ENCODE measurements at regions not wholly inside any gene's neighbourhood (a gene's known extent, or its start where the extent isn't known, plus 50 kb on each side); places are given as distances from the start of the nearest gene placed in this dataset.

DNA sequence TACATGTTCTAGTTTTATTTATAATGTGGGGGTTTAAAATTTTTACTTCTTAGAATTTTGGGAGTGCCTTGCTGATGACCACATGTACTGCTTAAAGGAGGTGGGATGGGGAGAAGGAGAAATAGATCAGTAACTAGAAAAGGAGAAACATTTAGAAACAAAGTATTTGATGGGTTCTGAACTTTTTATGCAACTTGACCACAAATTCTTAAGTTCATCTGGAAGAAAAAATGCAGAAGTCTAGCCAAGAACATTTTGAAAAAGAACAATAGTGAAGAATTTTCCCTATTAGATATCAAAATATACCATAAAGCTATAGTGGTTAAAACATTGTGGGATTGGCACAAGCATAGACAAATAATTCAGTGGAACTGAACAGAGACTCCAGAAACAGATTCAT, 73.3 kb upstream of the AMPD3 start:
- FAIRE-seq (no peak), DNase-seq (no peak)
- Histone ChIP-seq H3K4me1 (ENCODE audit: control insufficient read depth in 3 of 3, insufficient read depth in 2 of 3, low read depth in 1 of 3, low read length in 2 of 3) (no peaks in the 10 kb centered on the region), H3K27ac (ENCODE audit: low read depth in 1 of 3, low read length in 2 of 3) (no peak overlapping the region), H3K4me3 (ENCODE audit: low read depth in 1 of 3, low read length in 3 of 3) (no peak overlapping the region), H3K36me3 (ENCODE audit: control insufficient read depth in 3 of 3, insufficient read depth in 2 of 3, low read depth in 1 of 3, low read length in 3 of 3) (no peaks in the 10 kb centered on the region), H3K9me3 (ENCODE audit: control insufficient read depth in 2 of 2, insufficient read depth in 1 of 2, low read depth in 1 of 2, low read length in 1 of 2) (no peaks in the 10 kb centered on the region), H3K27me3 (ENCODE audit: control insufficient read depth in 3 of 3, insufficient read depth in 3 of 3, low read length in 3 of 3) (no peaks in the 10 kb centered on the region)

DNA sequence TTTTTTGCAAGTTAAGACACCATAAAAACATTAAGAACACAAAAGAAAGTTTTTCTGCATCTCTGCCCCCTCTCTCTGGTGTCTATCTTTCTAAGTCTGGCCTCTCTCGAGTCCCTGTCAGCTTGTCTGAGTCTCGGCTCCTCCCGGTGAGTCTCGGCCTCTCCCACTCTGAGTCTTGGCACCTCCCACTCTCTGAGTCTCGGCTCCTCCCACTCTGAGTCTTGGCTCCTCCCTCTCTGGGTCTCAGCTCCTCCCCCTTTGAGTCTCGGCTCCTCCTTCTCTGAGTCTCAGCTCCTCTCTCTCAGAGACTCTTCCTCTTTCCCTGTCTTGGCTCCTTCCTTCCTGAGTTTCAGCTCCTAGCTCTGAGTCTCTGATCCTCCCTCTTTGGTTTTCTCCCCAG, 72.5 kb upstream of the AMPD3 start:
- FAIRE-seq, result no peak
- WGBS, 3 donors, result 64 to 81% (median 74%) methylated on average over 6 of the region's 6 CpGs
- no peaks in the 10 kb centered on the region for H3K9me3 ChIP-seq (ENCODE audit: control insufficient read depth in 2 of 2, insufficient read depth in 1 of 2, low read depth in 1 of 2, low read length in 1 of 2)
- no peak overlapping the region for H3K4me3 ChIP-seq (ENCODE audit: low read depth in 1 of 3, low read length in 3 of 3)
- no peaks in the 10 kb centered on the region for H3K27me3 ChIP-seq (ENCODE audit: control insufficient read depth in 3 of 3, insufficient read depth in 3 of 3, low read length in 3 of 3)
- peak in 1 of 2 donors; percentile 23 for DNase-seq
- peaks cover 0 to 4% (median 0%) of the 10 kb centered on the region in 3 donors for H3K4me1 ChIP-seq (ENCODE audit: control insufficient read depth in 3 of 3, insufficient read depth in 2 of 3, low read depth in 1 of 3, low read length in 2 of 3)
- H3K27ac ChIP-seq (ENCODE audit: low read depth in 1 of 3, low read length in 2 of 3), result no peak overlapping the region
- H3K36me3 ChIP-seq (ENCODE audit: control insufficient read depth in 3 of 3, insufficient read depth in 2 of 3, low read depth in 1 of 3, low read length in 3 of 3), result no peaks in the 10 kb centered on the region

DNA sequence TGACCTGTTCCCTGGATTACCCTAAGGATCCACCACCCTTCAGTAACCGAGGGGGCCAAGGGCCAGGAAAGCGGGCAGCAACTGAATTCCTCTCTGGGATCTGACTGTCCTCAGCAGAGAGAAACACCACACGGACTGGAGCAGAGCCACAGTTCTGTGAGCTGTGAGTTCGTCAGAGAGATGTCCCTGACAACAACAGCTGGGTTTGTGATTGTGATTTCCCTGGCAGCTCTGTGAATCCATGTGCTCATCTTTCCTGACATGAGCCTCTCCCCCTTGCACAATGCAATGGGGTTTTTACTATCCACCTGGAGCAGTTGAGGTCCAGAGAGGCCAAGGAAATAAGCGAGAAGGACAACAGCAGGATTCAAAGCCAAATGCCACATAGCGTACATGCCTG, 69.4 kb upstream of the AMPD3 start:
- Histone ChIP-seq H3K4me1 (ENCODE audit: control insufficient read depth in 3 of 3, insufficient read depth in 2 of 3, low read depth in 1 of 3, low read length in 2 of 3) (peaks cover 0 to 17% (median 3%) of the 10 kb centered on the region in 3 donors), H3K36me3 (ENCODE audit: control insufficient read depth in 3 of 3, insufficient read depth in 2 of 3, low read depth in 1 of 3, low read length in 3 of 3) (no peaks in the 10 kb centered on the region), H3K9me3 (ENCODE audit: control insufficient read depth in 2 of 2, insufficient read depth in 1 of 2, low read depth in 1 of 2, low read length in 1 of 2) (no peaks in the 10 kb centered on the region), H3K4me3 (ENCODE audit: low read depth in 1 of 3, low read length in 3 of 3) (no peak overlapping the region), H3K27me3 (ENCODE audit: control insufficient read depth in 3 of 3, insufficient read depth in 3 of 3, low read length in 3 of 3) (no peaks in the 10 kb centered on the region), H3K27ac (ENCODE audit: low read depth in 1 of 3, low read length in 2 of 3) (peak overlapping the region in 1 of 3 donors; percentile 46)
- DNase-seq (no peak), FAIRE-seq (no peak)
- 71 to 78% (median 73%) methylated on average over 6 of the region's 6 CpGs for WGBS, 3 donors

DNA sequence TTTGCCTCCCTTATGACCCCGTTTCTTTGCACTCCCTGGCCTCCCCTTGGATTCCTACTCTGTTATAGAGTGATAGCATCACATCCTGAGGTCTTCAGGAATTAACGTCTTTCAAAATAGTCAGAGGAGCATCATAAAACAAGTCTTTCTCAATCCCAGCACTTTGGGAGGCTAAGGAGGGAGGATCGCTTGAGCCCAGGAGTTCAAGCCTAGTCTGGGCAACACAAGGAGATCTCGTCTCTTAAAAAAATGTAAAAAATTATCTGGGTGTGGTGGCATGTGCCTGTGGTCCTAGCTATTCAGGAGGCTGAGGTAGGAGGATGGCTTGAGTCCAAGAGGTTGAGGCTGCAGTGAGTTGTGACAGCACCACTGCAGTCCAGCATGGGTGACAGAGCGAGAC, 68.7 kb upstream of the AMPD3 start:
- Histone ChIP-seq H3K27ac (ENCODE audit: low read depth in 1 of 3, low read length in 2 of 3) (peak overlapping the region in 1 of 3 donors; percentile 77), H3K9me3 (ENCODE audit: control insufficient read depth in 2 of 2, insufficient read depth in 1 of 2, low read depth in 1 of 2, low read length in 1 of 2) (no peaks in the 10 kb centered on the region), H3K36me3 (ENCODE audit: control insufficient read depth in 3 of 3, insufficient read depth in 2 of 3, low read depth in 1 of 3, low read length in 3 of 3) (no peaks in the 10 kb centered on the region), H3K4me3 (ENCODE audit: low read depth in 1 of 3, low read length in 3 of 3) (no peak overlapping the region), H3K27me3 (ENCODE audit: control insufficient read depth in 3 of 3, insufficient read depth in 3 of 3, low read length in 3 of 3) (no peaks in the 10 kb centered on the region), H3K4me1 (ENCODE audit: control insufficient read depth in 3 of 3, insufficient read depth in 2 of 3, low read depth in 1 of 3, low read length in 2 of 3) (peaks cover 0 to 17% (median 3%) of the 10 kb centered on the region in 3 donors)
- FAIRE-seq (no peak), DNase-seq (no peak)
- 40 to 70% (median 59%) methylated on average over 5 of the region's 5 CpGs for WGBS, 3 donors

DNA sequence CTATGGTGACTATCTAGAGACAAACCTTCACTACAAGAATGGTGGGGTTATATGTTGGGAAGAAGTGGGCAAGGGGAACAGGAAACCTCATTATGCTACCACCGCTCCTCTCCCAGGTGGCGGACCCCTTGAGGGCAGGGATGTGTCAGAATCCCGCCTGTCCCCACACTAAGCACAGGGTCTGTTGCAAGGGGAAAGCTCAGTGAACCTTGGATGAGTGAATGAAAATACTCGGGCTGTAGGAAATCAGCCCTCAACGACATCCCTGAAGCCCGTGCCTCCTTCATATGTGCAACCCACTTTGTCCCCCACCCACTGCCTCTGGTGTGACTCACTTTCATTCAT, 68.2 kb upstream of the AMPD3 start:
- no peak for FAIRE-seq
- H3K4me1 ChIP-seq (ENCODE audit: control insufficient read depth in 3 of 3, insufficient read depth in 2 of 3, low read depth in 1 of 3, low read length in 2 of 3), result peaks cover 0 to 17% (median 3%) of the 10 kb centered on the region in 3 donors
- 68 to 88% (median 83%) methylated on average over 6 of the region's 6 CpGs for WGBS, 3 donors
- no peak for DNase-seq
- no peaks in the 10 kb centered on the region for H3K27me3 ChIP-seq (ENCODE audit: control insufficient read depth in 3 of 3, insufficient read depth in 3 of 3, low read length in 3 of 3)
- peak overlapping the region in 2 of 3 donors; percentile 22 to 77 for H3K27ac ChIP-seq (ENCODE audit: low read depth in 1 of 3, low read length in 2 of 3)
- no peak overlapping the region for H3K4me3 ChIP-seq (ENCODE audit: low read depth in 1 of 3, low read length in 3 of 3)
- H3K36me3 ChIP-seq (ENCODE audit: control insufficient read depth in 3 of 3, insufficient read depth in 2 of 3, low read depth in 1 of 3, low read length in 3 of 3), result no peaks in the 10 kb centered on the region
- H3K9me3 ChIP-seq (ENCODE audit: control insufficient read depth in 2 of 2, insufficient read depth in 1 of 2, low read depth in 1 of 2, low read length in 1 of 2), result no peaks in the 10 kb centered on the region

DNA sequence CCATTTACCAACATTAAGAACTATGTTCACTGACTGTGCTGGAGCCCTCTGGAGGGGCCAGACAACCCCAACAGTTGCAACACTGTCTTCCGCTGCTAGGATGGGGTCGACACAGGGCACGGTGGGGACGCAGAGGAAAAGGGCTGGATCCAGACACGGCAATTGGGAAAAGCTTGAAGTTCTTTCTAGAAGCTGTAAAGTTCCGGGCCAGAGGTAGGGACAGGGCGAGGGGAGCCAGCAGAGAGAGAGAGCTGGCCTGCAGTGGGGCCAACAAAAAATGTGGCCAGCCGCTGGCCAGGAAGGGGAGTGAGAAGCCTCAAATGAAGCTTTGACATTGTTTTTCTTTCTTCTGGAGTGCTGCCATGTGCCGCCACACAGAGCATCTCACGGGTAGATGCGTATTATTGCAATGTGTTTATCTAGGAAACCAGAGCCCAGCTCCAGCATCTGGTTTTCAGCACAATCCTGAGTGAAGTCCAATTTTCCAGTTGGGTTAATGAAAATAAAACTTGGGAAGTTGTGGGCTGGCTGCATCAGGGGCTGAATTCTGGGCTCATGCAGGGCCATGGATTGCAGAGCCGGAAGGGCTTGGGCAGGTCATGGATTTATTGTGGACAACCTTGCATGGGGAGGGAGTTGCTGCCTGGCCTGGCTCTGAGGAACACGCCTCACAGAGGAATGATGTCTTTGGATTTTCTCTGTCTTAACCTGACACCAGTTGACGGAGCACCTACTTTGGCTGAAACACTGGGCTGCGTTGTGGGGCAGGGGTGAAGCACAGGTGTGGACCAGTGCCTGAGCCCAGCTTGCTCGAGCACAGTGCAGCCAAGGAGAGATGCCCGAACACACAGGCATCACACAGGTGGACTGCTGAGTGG, 67.6 kb upstream of the AMPD3 start:
- Histone ChIP-seq H3K36me3 (ENCODE audit: control insufficient read depth in 3 of 3, insufficient read depth in 2 of 3, low read depth in 1 of 3, low read length in 3 of 3) (no peaks in the 10 kb centered on the region), H3K9me3 (ENCODE audit: control insufficient read depth in 2 of 2, insufficient read depth in 1 of 2, low read depth in 1 of 2, low read length in 1 of 2) (no peaks in the 10 kb centered on the region), H3K27ac (ENCODE audit: low read depth in 1 of 3, low read length in 2 of 3) (peak overlapping the region in 2 of 3 donors; percentile 22 to 86), H3K4me3 (ENCODE audit: low read depth in 1 of 3, low read length in 3 of 3) (no peak overlapping the region), H3K27me3 (ENCODE audit: control insufficient read depth in 3 of 3, insufficient read depth in 3 of 3, low read length in 3 of 3) (no peaks in the 10 kb centered on the region), H3K4me1 (ENCODE audit: control insufficient read depth in 3 of 3, insufficient read depth in 2 of 3, low read depth in 1 of 3, low read length in 2 of 3) (peaks cover 0 to 17% (median 3%) of the 10 kb centered on the region in 3 donors)
- DNase-seq (peak in 1 of 2 donors; percentile 22), FAIRE-seq (no peak)
- WGBS, 3 donors, result 52 to 61% (median 52%) methylated on average over 17 of the region's 17 CpGs

DNA sequence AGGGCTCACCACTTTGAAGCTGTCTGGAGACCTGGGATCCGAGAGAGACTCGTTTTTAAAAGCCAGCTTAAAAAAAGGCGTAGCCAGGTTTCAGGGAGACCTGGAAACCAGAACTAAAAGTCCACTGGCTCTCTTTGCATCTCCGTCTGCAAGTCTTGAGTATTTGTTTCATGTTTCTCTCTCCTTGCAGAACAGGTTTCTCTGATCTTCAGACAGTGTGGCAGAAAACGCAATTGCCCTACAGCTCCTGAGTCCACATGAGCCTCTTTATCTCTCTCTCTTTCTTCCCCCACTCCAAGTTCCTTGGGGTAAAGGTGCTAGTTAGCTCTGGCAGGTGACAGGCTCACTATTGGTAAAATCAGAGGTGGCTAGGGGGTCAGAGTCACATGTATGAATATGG, 67.0 kb upstream of the AMPD3 start:
- peak overlapping the region in 1 of 3 donors; percentile 86 for H3K27ac ChIP-seq (ENCODE audit: low read depth in 1 of 3, low read length in 2 of 3)
- H3K27me3 ChIP-seq (ENCODE audit: control insufficient read depth in 3 of 3, insufficient read depth in 3 of 3, low read length in 3 of 3), result no peaks in the 10 kb centered on the region
- WGBS, 3 donors, result 5 to 48% (median 20%) methylated on average over 5 of the region's 5 CpGs
- no peaks in the 10 kb centered on the region for H3K9me3 ChIP-seq (ENCODE audit: control insufficient read depth in 2 of 2, insufficient read depth in 1 of 2, low read depth in 1 of 2, low read length in 1 of 2)
- FAIRE-seq, result no peak
- peaks cover 0 to 17% (median 3%) of the 10 kb centered on the region in 3 donors for H3K4me1 ChIP-seq (ENCODE audit: control insufficient read depth in 3 of 3, insufficient read depth in 2 of 3, low read depth in 1 of 3, low read length in 2 of 3)
- H3K36me3 ChIP-seq (ENCODE audit: control insufficient read depth in 3 of 3, insufficient read depth in 2 of 3, low read depth in 1 of 3, low read length in 3 of 3), result no peaks in the 10 kb centered on the region
- H3K4me3 ChIP-seq (ENCODE audit: low read depth in 1 of 3, low read length in 3 of 3), result no peak overlapping the region
- DNase-seq, result peak in 1 of 2 donors; percentile 39

DNA sequence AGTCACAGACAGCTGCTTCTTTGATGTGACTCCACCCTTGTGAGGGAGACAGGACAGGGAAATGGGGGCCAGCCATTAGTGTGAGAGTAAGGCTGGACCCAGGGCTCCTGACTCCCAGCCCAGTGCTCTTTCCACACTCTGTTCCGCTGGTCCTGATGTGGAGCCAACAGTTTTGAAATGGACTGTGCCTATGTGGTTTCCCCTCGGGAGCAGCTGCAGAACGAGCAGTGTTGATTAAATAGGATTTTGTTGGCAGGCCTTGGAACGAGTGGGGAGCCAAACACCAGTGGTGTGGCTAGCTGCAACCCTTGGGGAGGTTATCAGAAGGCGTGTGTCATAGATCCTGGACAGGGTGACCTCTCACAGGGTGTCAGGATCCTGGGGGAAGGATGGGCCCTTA, 66.5 kb upstream of the AMPD3 start:
- WGBS, 3 donors, result 34 to 44% (median 36%) methylated on average over 5 of the region's 5 CpGs
- FAIRE-seq, result no peak

DNA sequence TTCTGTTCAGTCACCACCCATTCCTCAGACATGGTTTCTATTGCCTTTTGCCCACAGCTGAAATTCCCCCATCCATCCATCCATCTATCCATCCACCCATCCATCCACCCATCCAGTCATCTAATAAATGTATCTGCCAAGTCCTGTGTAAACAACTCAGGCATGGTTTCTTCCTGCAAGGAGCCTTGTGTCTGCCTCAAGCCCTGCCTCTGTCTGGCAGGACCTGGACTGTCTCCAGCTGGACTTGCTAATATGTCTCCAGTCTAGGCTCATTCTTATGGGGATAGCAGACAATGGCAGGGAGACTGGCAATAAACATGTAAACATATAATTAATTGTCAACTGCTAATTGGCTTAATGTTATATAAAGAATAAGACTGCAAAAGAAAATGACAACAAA, 64.7 kb upstream of the AMPD3 start:
- DNase-seq (no peak), FAIRE-seq (no peak)
- H3K4me3 ChIP-seq (ENCODE audit: low read depth in 1 of 3, low read length in 3 of 3), result no peak overlapping the region
- H3K4me1 ChIP-seq (ENCODE audit: control insufficient read depth in 3 of 3, insufficient read depth in 2 of 3, low read depth in 1 of 3, low read length in 2 of 3), result peaks cover 0 to 17% (median 3%) of the 10 kb centered on the region in 3 donors
- H3K27me3 ChIP-seq (ENCODE audit: control insufficient read depth in 3 of 3, insufficient read depth in 3 of 3, low read length in 3 of 3), result no peaks in the 10 kb centered on the region
- no peaks in the 10 kb centered on the region for H3K36me3 ChIP-seq (ENCODE audit: control insufficient read depth in 3 of 3, insufficient read depth in 2 of 3, low read depth in 1 of 3, low read length in 3 of 3)
- H3K9me3 ChIP-seq (ENCODE audit: control insufficient read depth in 2 of 2, insufficient read depth in 1 of 2, low read depth in 1 of 2, low read length in 1 of 2), result no peaks in the 10 kb centered on the region
- H3K27ac ChIP-seq (ENCODE audit: low read depth in 1 of 3, low read length in 2 of 3), result no peak overlapping the region

More for the DNA sequence above, 66.5 kb upstream of the AMPD3 start:
- Histone ChIP-seq H3K4me1 (ENCODE audit: control insufficient read depth in 3 of 3, insufficient read depth in 2 of 3, low read depth in 1 of 3, low read length in 2 of 3) (peaks cover 0 to 17% (median 3%) of the 10 kb centered on the region in 3 donors), H3K4me3 (ENCODE audit: low read depth in 1 of 3, low read length in 3 of 3) (no peak overlapping the region), H3K27me3 (ENCODE audit: control insufficient read depth in 3 of 3, insufficient read depth in 3 of 3, low read length in 3 of 3) (no peaks in the 10 kb centered on the region), H3K9me3 (ENCODE audit: control insufficient read depth in 2 of 2, insufficient read depth in 1 of 2, low read depth in 1 of 2, low read length in 1 of 2) (no peaks in the 10 kb centered on the region), H3K36me3 (ENCODE audit: control insufficient read depth in 3 of 3, insufficient read depth in 2 of 3, low read depth in 1 of 3, low read length in 3 of 3) (no peaks in the 10 kb centered on the region), H3K27ac (ENCODE audit: low read depth in 1 of 3, low read length in 2 of 3) (peak overlapping the region in 1 of 3 donors; percentile 86)
- no peak for DNase-seq

Measured in small intestine (tissue), 7 donors.